ENCODE measurements at regions not wholly inside any gene's neighbourhood (a gene's known extent, or its start where the extent isn't known, plus 50 kb on each side); places are given as distances from the start of the nearest gene placed in this dataset.

GRCh38 chr9:115587310-115587709 is 469.4 kb upstream of the TNC start:
- H3K4me3 Mint-ChIP-seq, result no peak overlapping the region
- H3K27ac Mint-ChIP-seq, result no peak overlapping the region
- no peak for TF ChIP-seq CTCF (conservative IDR thresholded peaks at IDR 0.05)
- WGBS, 2 experiments (ENCODE audit: insufficient coverage in 1 of 2, insufficient read length in 1 of 2), result 87% methylated on average over 2 of the region's 2 CpGs; no CpG with 5 or more reads in 1 of the 2 experiments
- DNase-seq, result no peak
- H3K4me1 ChIP-seq (ENCODE audit: control insufficient read depth, insufficient read depth, low read length), result no peaks in the 10 kb centered on the region
- H3K4me1 Mint-ChIP-seq, result peaks cover 3% of the 10 kb centered on the region
- H3K9me3 ChIP-seq (ENCODE audit: control insufficient read depth, low read length), result no peaks in the 10 kb centered on the region
- no peak overlapping the region for H3K4me3 ChIP-seq (ENCODE audit: low read length)
- no peaks in the 10 kb centered on the region for H3K36me3 ChIP-seq (ENCODE audit: control insufficient read depth, insufficient read depth, low read length)
- peaks cover 12% of the 10 kb centered on the region for H3K27me3 Mint-ChIP-seq (ENCODE audit: insufficient read depth)
- no peaks in the 10 kb centered on the region for H3K9me3 Mint-ChIP-seq
- no peak overlapping the region for H3K9ac ChIP-seq (ENCODE audit: extremely low read depth, low read length, poor library complexity, severe bottlenecking)
- no peak overlapping the region for H3K27ac ChIP-seq (ENCODE audit: low read depth, low read length)
- no peaks in the 10 kb centered on the region for H3K36me3 Mint-ChIP-seq (ENCODE audit: low read depth)
- no peaks in the 10 kb centered on the region for H3K27me3 ChIP-seq (ENCODE audit: control insufficient read depth, insufficient read depth, low read length, poor library complexity, severe bottlenecking)

- no peak overlapping the region for H3K27ac Mint-ChIP-seq
- H3K9me3 ChIP-seq (ENCODE audit: control insufficient read depth, low read length), result no peaks in the 10 kb centered on the region
- no peaks in the 10 kb centered on the region for H3K27me3 ChIP-seq (ENCODE audit: control insufficient read depth, insufficient read depth, low read length, poor library complexity, severe bottlenecking)
- H3K4me1 ChIP-seq (ENCODE audit: control insufficient read depth, insufficient read depth, low read length), result no peaks in the 10 kb centered on the region
- no peak overlapping the region for H3K4me3 ChIP-seq (ENCODE audit: low read length)
- no peak overlapping the region for H3K27ac ChIP-seq (ENCODE audit: low read depth, low read length)
- peaks cover 14% of the 10 kb centered on the region for H3K27me3 Mint-ChIP-seq (ENCODE audit: insufficient read depth)
- peaks cover 20% of the 10 kb centered on the region for H3K4me1 Mint-ChIP-seq
- H3K36me3 ChIP-seq (ENCODE audit: control insufficient read depth, insufficient read depth, low read length), result no peaks in the 10 kb centered on the region
- H3K4me3 Mint-ChIP-seq, result no peak overlapping the region
- no peaks in the 10 kb centered on the region for H3K9me3 Mint-ChIP-seq
- no peaks in the 10 kb centered on the region for H3K36me3 Mint-ChIP-seq (ENCODE audit: low read depth)
- no peak for TF ChIP-seq CTCF (conservative IDR thresholded peaks at IDR 0.05)
- no peak overlapping the region for H3K9ac ChIP-seq (ENCODE audit: extremely low read depth, low read length, poor library complexity, severe bottlenecking)
- no peak for DNase-seq
Measured at GRCh38 chr9:115590011-115590410, 472.1 kb upstream of the TNC start.

GRCh38 chr9:115591584-115591984 is 473.6 kb upstream of the TNC start:
- H3K27me3 Mint-ChIP-seq (ENCODE audit: insufficient read depth), result peaks cover 14% of the 10 kb centered on the region
- peak overlapping the region; percentile 93 for H3K27ac Mint-ChIP-seq
- peak overlapping the region; percentile 19 for H3K4me3 Mint-ChIP-seq
- H3K4me3 ChIP-seq (ENCODE audit: low read length), result no peak overlapping the region
- no peaks in the 10 kb centered on the region for H3K9me3 Mint-ChIP-seq
- TF ChIP-seq CTCF (conservative IDR thresholded peaks at IDR 0.05), result peak; percentile 94
- peaks cover 36% of the 10 kb centered on the region for H3K4me1 Mint-ChIP-seq
- H3K4me1 ChIP-seq (ENCODE audit: control insufficient read depth, insufficient read depth, low read length), result peaks cover 5% of the 10 kb centered on the region
- DNase-seq, result peak; percentile 82
- H3K36me3 Mint-ChIP-seq (ENCODE audit: low read depth), result no peaks in the 10 kb centered on the region
- H3K9me3 ChIP-seq (ENCODE audit: control insufficient read depth, low read length), result no peaks in the 10 kb centered on the region
- no peaks in the 10 kb centered on the region for H3K36me3 ChIP-seq (ENCODE audit: control insufficient read depth, insufficient read depth, low read length)
- 35 to 50% methylated on average over 2 to 4 of the region's 4 CpGs for WGBS, 2 experiments (ENCODE audit: insufficient coverage in 1 of 2, insufficient read length in 1 of 2)
- no peaks in the 10 kb centered on the region for H3K27me3 ChIP-seq (ENCODE audit: control insufficient read depth, insufficient read depth, low read length, poor library complexity, severe bottlenecking)
- H3K9ac ChIP-seq (ENCODE audit: extremely low read depth, low read length, poor library complexity, severe bottlenecking), result no peak overlapping the region
- H3K27ac ChIP-seq (ENCODE audit: low read depth, low read length), result no peak overlapping the region

All from endodermal cell (in vitro differentiated cells).